ENCODE measurements at regions not wholly inside any gene's neighbourhood (a gene's known extent, or its start where the extent isn't known, plus 50 kb on each side); places are given as distances from the start of the nearest gene placed in this dataset.

- no peaks in the 10 kb centered on the region for H3K9me3 ChIP-seq
- no peaks in the 10 kb centered on the region for H3K4me1 ChIP-seq
- FAIRE-seq (no peak), ATAC-seq (no peak), DNase-seq (no peak)
- no peak overlapping the region for H3K27ac ChIP-seq
- H3K36me3 ChIP-seq, result no peaks in the 10 kb centered on the region
- H3K27me3 ChIP-seq, result no peaks in the 10 kb centered on the region
- H3K4me3 ChIP-seq, result no peak overlapping the region
- WGBS, 2 donors, result 73 to 83% methylated on average over 6 of the region's 6 CpGs
- no peak for TF ChIP-seq CTCF (IDR thresholded peaks at IDR 0.05)
- intact Hi-C loops (cut with DNase I), result no loop called here
These were observed 103.4 kb upstream of the CWC22 start for GRCh38 chr2:180110469-180110868.

GRCh38 chr2:180101846-180102245 lies 94.7 kb upstream of the CWC22 start:
- no peak for FAIRE-seq
- TF ChIP-seq CTCF (IDR thresholded peaks at IDR 0.05), result no peak
- DNase-seq, result no peak
- no peak for ATAC-seq
- no peaks in the 10 kb centered on the region for H3K36me3 ChIP-seq
- no peaks in the 10 kb centered on the region for H3K9me3 ChIP-seq
- 30 to 35% methylated on average over 1 of the region's 1 CpG for WGBS, 2 donors
- intact Hi-C loops (cut with DNase I), result no loop called here
- no peaks in the 10 kb centered on the region for H3K4me1 ChIP-seq
- H3K27me3 ChIP-seq, result no peaks in the 10 kb centered on the region
- no peak overlapping the region for H3K27ac ChIP-seq
- H3K4me3 ChIP-seq, result no peak overlapping the region

GRCh38 chr2:180099308-180099707 lies 92.2 kb upstream of the CWC22 start:
- intact Hi-C loops (cut with DNase I), result no loop called here
- no peak overlapping the region for H3K4me3 ChIP-seq
- ATAC-seq (no peak), DNase-seq (no peak), FAIRE-seq (no peak)
- no peak for TF ChIP-seq CTCF (IDR thresholded peaks at IDR 0.05)
- H3K36me3 ChIP-seq, result no peaks in the 10 kb centered on the region
- 62 to 70% methylated on average over 4 of the region's 4 CpGs for WGBS, 2 donors
- H3K27me3 ChIP-seq, result no peaks in the 10 kb centered on the region
- H3K27ac ChIP-seq, result no peak overlapping the region
- H3K9me3 ChIP-seq, result no peaks in the 10 kb centered on the region
- no peaks in the 10 kb centered on the region for H3K4me1 ChIP-seq

- FAIRE-seq (no peak), DNase-seq (no peak), ATAC-seq (no peak)
- Histone ChIP-seq H3K27ac (no peak overlapping the region), H3K9me3 (no peaks in the 10 kb centered on the region), H3K27me3 (no peaks in the 10 kb centered on the region), H3K4me1 (no peaks in the 10 kb centered on the region), H3K4me3 (no peak overlapping the region), H3K36me3 (no peaks in the 10 kb centered on the region)
- no peak for TF ChIP-seq CTCF (IDR thresholded peaks at IDR 0.05)
- intact Hi-C loops (cut with DNase I), result no loop called here
These were observed 78.0 kb upstream of the CWC22 start for GRCh38 chr2:180085144-180085543.

- H3K9me3 ChIP-seq, result no peaks in the 10 kb centered on the region
- no peaks in the 10 kb centered on the region for H3K4me1 ChIP-seq
- intact Hi-C loops (cut with DNase I), result no loop called here
- DNase-seq (no peak), ATAC-seq (no peak), FAIRE-seq (no peak)
- peak in 1 of 4 donors; percentile 34 for TF ChIP-seq CTCF (IDR thresholded peaks at IDR 0.05)
- no peak overlapping the region for H3K4me3 ChIP-seq
- no peaks in the 10 kb centered on the region for H3K27me3 ChIP-seq
- WGBS, 2 donors, result 4 to 14% methylated on average over 3 of the region's 3 CpGs
- H3K27ac ChIP-seq, result no peak overlapping the region
- no peaks in the 10 kb centered on the region for H3K36me3 ChIP-seq
These were observed 70.3 kb upstream of the CWC22 start for GRCh38 chr2:180077295-180077906.
